ENCODE measurements at regions not wholly inside any gene's neighbourhood (a gene's known extent, or its start where the extent isn't known, plus 50 kb on each side); places are given as distances from the start of the nearest gene placed in this dataset.
"Not testable (repeated sequence)": the region's sequence is repeated elsewhere in the genome, so short reads cannot be mapped to it uniquely, and the experiment has no call there.

DNA sequence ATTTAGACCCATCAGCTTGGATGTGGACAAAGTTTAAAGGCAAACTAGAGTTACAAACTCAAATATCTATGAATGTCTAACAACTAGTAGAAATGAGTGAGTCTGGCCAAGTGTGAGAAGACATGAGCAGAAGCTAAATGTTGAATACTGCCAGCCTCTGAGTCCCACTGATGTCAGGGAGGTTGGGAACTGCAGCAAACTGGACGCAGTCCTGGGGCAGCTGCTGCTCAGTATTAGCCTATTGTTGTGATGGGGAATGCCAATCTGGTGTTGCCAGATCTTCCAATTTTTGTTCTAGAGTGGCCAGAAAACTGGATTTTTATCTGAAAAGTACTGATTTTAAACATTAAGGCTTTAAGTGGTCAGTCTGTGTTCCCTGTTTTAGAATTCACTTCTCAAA lies 770.4 kb upstream of the STXBP6 start:
- no peak for DNase-seq
- H3K9ac ChIP-seq, result no peak overlapping the region
- TF ChIP-seq RAD21 (IDR thresholded peaks at IDR 0.05; ENCODE audit: low read length) (no peak), ELF1 (IDR thresholded peaks at IDR 0.05) (no peak), SMC3 (IDR thresholded peaks at IDR 0.05; ENCODE audit: low read depth, low read length) (no peak), ZBTB33 (IDR thresholded peaks at IDR 0.05; ENCODE audit: borderline replicate concordance, low read depth) (no peak), CHD2 (IDR thresholded peaks at IDR 0.05; ENCODE audit: low read length, partially characterized antibody) (no peak), EP300 (IDR thresholded peaks at IDR 0.05; ENCODE audit: borderline replicate concordance in 1 of 2, low read depth in 1 of 2, low read length in 1 of 2) (no peak), TCF12 (IDR thresholded peaks at IDR 0.05) (no peak), CTCF (IDR thresholded peaks at IDR 0.05) (no peak), NRF1 (IDR thresholded peaks at IDR 0.05; ENCODE audit: low read depth, low read length) (no peak), FOXJ3 (CRISPR knock-in tag; IDR thresholded peaks at IDR 0.05) (no peak), POLR2AphosphoS5 (IDR thresholded peaks at IDR 0.05; ENCODE audit: low read depth, low read length) (no peak), RXRA (IDR thresholded peaks at IDR 0.05; ENCODE audit: borderline replicate concordance, low read depth) (no peak), SIN3A (IDR thresholded peaks at IDR 0.05; ENCODE audit: borderline replicate concordance, low read depth, low read length) (no peak), JUND (IDR thresholded peaks at IDR 0.05) (no peak), YY1 (IDR thresholded peaks at IDR 0.05; ENCODE audit: low read depth) (no peak), RFX5 (IDR thresholded peaks at IDR 0.05; ENCODE audit: low read length) (no peak), FOSL2 (IDR thresholded peaks at IDR 0.05; ENCODE audit: borderline replicate concordance, low read depth) (no peak)
- TF ChIP-seq, protein P1, sequence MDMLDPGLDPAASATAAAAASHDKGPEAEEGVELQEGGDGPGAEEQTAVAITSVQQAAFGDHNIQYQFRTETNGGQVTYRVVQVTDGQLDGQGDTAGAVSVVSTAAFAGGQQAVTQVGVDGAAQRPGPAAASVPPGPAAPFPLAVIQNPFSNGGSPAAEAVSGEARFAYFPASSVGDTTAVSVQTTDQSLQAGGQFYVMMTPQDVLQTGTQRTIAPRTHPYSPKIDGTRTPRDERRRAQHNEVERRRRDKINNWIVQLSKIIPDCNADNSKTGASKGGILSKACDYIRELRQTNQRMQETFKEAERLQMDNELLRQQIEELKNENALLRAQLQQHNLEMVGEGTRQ (IDR thresholded peaks at IDR 0.05; ENCODE audit: borderline replicate concordance, low read depth, low read length), result no peak
- TF ChIP-seq, protein P2, sequence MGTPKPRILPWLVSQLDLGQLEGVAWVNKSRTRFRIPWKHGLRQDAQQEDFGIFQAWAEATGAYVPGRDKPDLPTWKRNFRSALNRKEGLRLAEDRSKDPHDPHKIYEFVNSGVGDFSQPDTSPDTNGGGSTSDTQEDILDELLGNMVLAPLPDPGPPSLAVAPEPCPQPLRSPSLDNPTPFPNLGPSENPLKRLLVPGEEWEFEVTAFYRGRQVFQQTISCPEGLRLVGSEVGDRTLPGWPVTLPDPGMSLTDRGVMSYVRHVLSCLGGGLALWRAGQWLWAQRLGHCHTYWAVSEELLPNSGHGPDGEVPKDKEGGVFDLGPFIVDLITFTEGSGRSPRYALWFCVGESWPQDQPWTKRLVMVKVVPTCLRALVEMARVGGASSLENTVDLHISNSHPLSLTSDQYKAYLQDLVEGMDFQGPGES (IDR thresholded peaks at IDR 0.05; ENCODE audit: low read depth, low read length), result no peak
- TF ChIP-seq, protein P3, sequence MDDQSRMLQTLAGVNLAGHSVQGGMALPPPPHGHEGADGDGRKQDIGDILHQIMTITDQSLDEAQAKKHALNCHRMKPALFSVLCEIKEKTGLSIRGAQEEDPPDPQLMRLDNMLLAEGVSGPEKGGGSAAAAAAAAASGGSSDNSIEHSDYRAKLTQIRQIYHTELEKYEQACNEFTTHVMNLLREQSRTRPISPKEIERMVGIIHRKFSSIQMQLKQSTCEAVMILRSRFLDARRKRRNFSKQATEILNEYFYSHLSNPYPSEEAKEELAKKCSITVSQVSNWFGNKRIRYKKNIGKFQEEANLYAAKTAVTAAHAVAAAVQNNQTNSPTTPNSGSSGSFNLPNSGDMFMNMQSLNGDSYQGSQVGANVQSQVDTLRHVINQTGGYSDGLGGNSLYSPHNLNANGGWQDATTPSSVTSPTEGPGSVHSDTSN (IDR thresholded peaks at IDR 0.05), result no peak
- no peak overlapping the region for H3K4me2 ChIP-seq
- POLR2A ChIA-PET, result no interaction called here
- H3K4me3 ChIP-seq (ENCODE audit: low read depth in 2 of 2, low read length in 1 of 2), result no peak overlapping the region
- CTCF ChIA-PET, result no interaction called here
- H3K27me3 ChIP-seq (ENCODE audit: insufficient read depth), result no peaks in the 10 kb centered on the region
- no peaks in the 10 kb centered on the region for H3K79me2 ChIP-seq (ENCODE audit: insufficient read depth)
- H2AFZ ChIP-seq (ENCODE audit: low read depth), result no peak overlapping the region
- H3K9me2 ChIP-seq, result no peaks in the 10 kb centered on the region
- H3K4me1 ChIP-seq (ENCODE audit: control insufficient read depth in 1 of 2, insufficient read depth in 2 of 2, low read depth in 1 of 2, low read length in 1 of 2), result no peaks in the 10 kb centered on the region
- H3K9me3 ChIP-seq, result no peaks in the 10 kb centered on the region
- H3F3A ChIP-seq (replicated peaks; ENCODE audit: insufficient read depth), result no peaks in the 10 kb centered on the region
- H4K20me1 ChIP-seq (ENCODE audit: insufficient read depth), result no peaks in the 10 kb centered on the region
- WGBS (ENCODE audit: low lambda C conversion rate), result 0% methylated on average over 1 of the region's 1 CpG
- no peaks in the 10 kb centered on the region for H3K36me3 ChIP-seq (replicated peaks in 1 of 2; ENCODE audit: control insufficient read depth in 1 of 2, insufficient read depth in 2 of 2, low read length in 1 of 2)
- no peak overlapping the region for H3K27ac ChIP-seq (ENCODE audit: low read depth in 2 of 2, low read length in 1 of 2)

DNA sequence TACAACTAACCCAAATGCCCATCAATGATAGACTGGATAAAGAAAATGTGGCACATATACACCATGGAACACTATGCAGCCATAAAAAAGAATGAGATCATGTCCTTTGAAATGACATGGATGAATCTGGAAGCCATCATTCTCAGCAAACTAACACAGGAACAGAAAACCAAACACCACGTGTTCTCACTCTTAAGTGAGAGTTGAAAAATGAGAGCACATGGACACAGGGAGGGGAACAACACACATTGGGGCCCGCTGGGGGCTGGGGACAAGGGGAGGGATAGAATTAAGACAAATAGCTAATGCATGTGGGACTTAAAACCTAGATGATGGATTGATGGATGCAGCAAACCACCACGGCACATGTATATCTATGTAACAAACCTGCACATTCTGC lies 764.7 kb upstream of the STXBP6 start:
- H4K20me1 ChIP-seq (ENCODE audit: insufficient read depth); H3K9me2 ChIP-seq; DNase-seq; POLR2A ChIA-PET; H3K4me3 ChIP-seq (ENCODE audit: low read depth in 2 of 2, low read length in 1 of 2); H3K4me2 ChIP-seq; H3K9ac ChIP-seq; H3K27ac ChIP-seq (ENCODE audit: low read depth in 2 of 2, low read length in 1 of 2); H3K27me3 ChIP-seq (ENCODE audit: insufficient read depth); H3F3A ChIP-seq (replicated peaks; ENCODE audit: insufficient read depth); CTCF ChIA-PET; H3K36me3 ChIP-seq (replicated peaks in 1 of 2; ENCODE audit: control insufficient read depth in 1 of 2, insufficient read depth in 2 of 2, low read length in 1 of 2); H2AFZ ChIP-seq (ENCODE audit: low read depth); H3K4me1 ChIP-seq (ENCODE audit: control insufficient read depth in 1 of 2, insufficient read depth in 2 of 2, low read depth in 1 of 2, low read length in 1 of 2); H3K9me3 ChIP-seq; H3K79me2 ChIP-seq (ENCODE audit: insufficient read depth): not testable (repeated sequence)
- WGBS (ENCODE audit: low lambda C conversion rate), result 6% methylated on average over 3 of the region's 3 CpGs

Measured in SK-N-SH (cell line).